Caco-2 (cell line): ENCODE measurements at regions not wholly inside any gene's neighbourhood (a gene's known extent, or its start where the extent isn't known, plus 50 kb on each side); places are given as distances from the start of the nearest gene placed in this dataset.
A peak's percentile ranks its signal among the peaks of the same experiment; 100 is the strongest.

Experiments used
- BruUV-seq: library from RNA; stranded (reverse); fragments of 400-500 nt; replicated peaks from 2 replicates; lab custom pipeline; 2021; lab: Mats Ljungman, UMichigan
- CTCF ChIA-PET: fragments of 300-600 bp; sonication (Branson Sonifier 250); formaldehyde crosslinking; loops from one replicate; lab custom pipeline; 2022; ENCODE audit warnings: antibody characterized with exemption; lab: Charles Lee
- POLR2A ChIA-PET: fragments of 300-600 bp; sonication (Branson Sonifier 250); formaldehyde crosslinking; loops from one replicate; lab custom pipeline; 2022; ENCODE audit warnings: antibody characterized with exemption; lab: Charles Lee
- DNase-seq, 2 experiments: peaks; one replicate each; pipeline versions ENCODE4 v3.0.0 to v3.0.0-alpha.2; 2020 to 2022
- H3K27me3 ChIP-seq: replicated peaks from 2 replicates; pipeline ENCODE4 v1.6.0; 2011; ENCODE audit warnings: low read length; ENCODE audit not compliant: control insufficient read depth, insufficient read depth
- H3K36me3 ChIP-seq: 2 replicates; pipeline ENCODE4 v1.5.1; 2011; ENCODE audit warnings: low read length; ENCODE audit not compliant: control insufficient read depth, insufficient read depth
- H3K4me1 ChIP-seq: fragments of 250-450 bp; sonication (Bioruptor Pico); 2 replicates; pipeline ENCODE4 v1.5.1; 2020; ENCODE audit warnings: mild to moderate bottlenecking
- H3K4me3 ChIP-seq: 2 replicates; pipeline ENCODE4 v1.5.1; 2011; ENCODE audit warnings: low read depth, mild to moderate bottlenecking, control low read depth, low read length
- H3K9me3 ChIP-seq: fragments of 250-450 bp; sonication (Bioruptor Pico); 2 replicates; pipeline ENCODE4 v1.5.1; 2020; ENCODE audit warnings: mild to moderate bottlenecking, moderate library complexity
- H3K27ac Mint-ChIP-seq: one replicate; pipeline ENCODE4 v1.8.0; 2022; ENCODE audit warnings: mixed read lengths; ENCODE audit not compliant: unreplicated experiment
- H3K27me3 Mint-ChIP-seq: one replicate; pipeline ENCODE4 v1.8.0; 2022; ENCODE audit warnings: mixed read lengths; ENCODE audit not compliant: insufficient read depth, unreplicated experiment
- H3K36me3 Mint-ChIP-seq: one replicate; pipeline ENCODE4 v1.8.0; 2022; ENCODE audit warnings: mild to moderate bottlenecking, mixed read lengths; ENCODE audit not compliant: insufficient read depth, unreplicated experiment
- H3K4me1 Mint-ChIP-seq: one replicate; pipeline ENCODE4 v1.8.0; 2022; ENCODE audit warnings: low read depth, mixed read lengths; ENCODE audit not compliant: unreplicated experiment
- H3K4me3 Mint-ChIP-seq: one replicate; pipeline ENCODE4 v1.8.0; 2022; ENCODE audit warnings: mild to moderate bottlenecking, moderate library complexity, mixed read lengths; ENCODE audit not compliant: unreplicated experiment
- H3K9me3 Mint-ChIP-seq: one replicate; pipeline ENCODE4 v1.8.0; 2022; ENCODE audit warnings: mixed read lengths; ENCODE audit not compliant: unreplicated experiment
- intact Hi-C: fragments of 100-400 bp; cut with micrococcal nuclease; formaldehyde crosslinking; loops from one replicate; pipeline ENCODE4 v1.10.0; 2022; ENCODE audit not compliant: unreplicated experiment
- TF ChIP-seq, protein P1 (sequence below), 2 experiments: fragments of 200-600 bp in 1 of 2; IDR thresholded peaks; 1 replicate in 1 of 2; 2 replicates in 1 of 2; pipeline versions ENCODE4 v1.5.1 to v1.8.0; 2011 to 2022; ENCODE audit warnings: antibody characterized with exemption in 1 of 2, control low read depth in 1 of 2, inconsistent platforms in 1 of 2, low read depth in 1 of 2, low read length in 1 of 2, mild to moderate bottlenecking in 1 of 2, moderate library complexity in 1 of 2; ENCODE audit not compliant: insufficient read depth in 1 of 2, severe bottlenecking in 1 of 2, unreplicated experiment in 1 of 2

DNA sequence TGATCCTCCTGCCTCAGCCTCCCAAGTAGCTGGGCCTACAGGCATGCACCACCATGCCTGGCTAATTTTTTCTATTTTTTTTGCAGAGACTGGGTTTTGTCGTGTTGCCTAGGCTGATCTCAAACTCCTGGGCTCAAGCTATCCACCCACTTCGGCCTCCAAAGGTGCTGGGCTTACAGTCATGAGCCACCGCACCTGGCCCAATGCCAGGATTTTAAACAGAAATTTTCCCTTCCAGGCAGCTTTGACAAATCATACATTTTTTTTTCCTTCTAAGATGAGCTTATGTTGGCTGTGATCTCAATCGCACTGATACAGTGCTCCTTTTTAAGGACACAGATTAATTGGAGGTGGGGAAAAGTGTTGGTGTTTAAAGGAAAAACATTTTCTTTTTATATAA lies 73.2 kb upstream of the CD2AP start:
- intact Hi-C loops = no loop called here
- ChIA-PET CTCF (no interaction called here), POLR2A (no interaction called here)
- no peak for DNase-seq
- no peak overlapping the region for H3K27ac Mint-ChIP-seq
- H3K9me3 Mint-ChIP-seq = no peaks in the 10 kb centered on the region
- Histone ChIP-seq H3K4me3 (no peak overlapping the region), H3K36me3 (no peaks in the 10 kb centered on the region), H3K4me1 (peaks cover 46% of the 10 kb centered on the region), H3K9me3 (no peaks in the 10 kb centered on the region), H3K27me3 (no peaks in the 10 kb centered on the region)
- TF ChIP-seq, protein P1, sequence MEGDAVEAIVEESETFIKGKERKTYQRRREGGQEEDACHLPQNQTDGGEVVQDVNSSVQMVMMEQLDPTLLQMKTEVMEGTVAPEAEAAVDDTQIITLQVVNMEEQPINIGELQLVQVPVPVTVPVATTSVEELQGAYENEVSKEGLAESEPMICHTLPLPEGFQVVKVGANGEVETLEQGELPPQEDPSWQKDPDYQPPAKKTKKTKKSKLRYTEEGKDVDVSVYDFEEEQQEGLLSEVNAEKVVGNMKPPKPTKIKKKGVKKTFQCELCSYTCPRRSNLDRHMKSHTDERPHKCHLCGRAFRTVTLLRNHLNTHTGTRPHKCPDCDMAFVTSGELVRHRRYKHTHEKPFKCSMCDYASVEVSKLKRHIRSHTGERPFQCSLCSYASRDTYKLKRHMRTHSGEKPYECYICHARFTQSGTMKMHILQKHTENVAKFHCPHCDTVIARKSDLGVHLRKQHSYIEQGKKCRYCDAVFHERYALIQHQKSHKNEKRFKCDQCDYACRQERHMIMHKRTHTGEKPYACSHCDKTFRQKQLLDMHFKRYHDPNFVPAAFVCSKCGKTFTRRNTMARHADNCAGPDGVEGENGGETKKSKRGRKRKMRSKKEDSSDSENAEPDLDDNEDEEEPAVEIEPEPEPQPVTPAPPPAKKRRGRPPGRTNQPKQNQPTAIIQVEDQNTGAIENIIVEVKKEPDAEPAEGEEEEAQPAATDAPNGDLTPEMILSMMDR (IDR thresholded peaks at IDR 0.05; ENCODE audit: insufficient read depth in 1 of 2, low read depth in 1 of 2, low read length in 1 of 2, severe bottlenecking in 1 of 2, unreplicated experiment in 1 of 2) = no peak
- no TSS peak for BruUV-seq
- no peak overlapping the region for H3K4me3 Mint-ChIP-seq
- H3K27me3 Mint-ChIP-seq = no peaks in the 10 kb centered on the region
- H3K4me1 Mint-ChIP-seq = peaks cover 12% of the 10 kb centered on the region
- no peaks in the 10 kb centered on the region for H3K36me3 Mint-ChIP-seq

DNA sequence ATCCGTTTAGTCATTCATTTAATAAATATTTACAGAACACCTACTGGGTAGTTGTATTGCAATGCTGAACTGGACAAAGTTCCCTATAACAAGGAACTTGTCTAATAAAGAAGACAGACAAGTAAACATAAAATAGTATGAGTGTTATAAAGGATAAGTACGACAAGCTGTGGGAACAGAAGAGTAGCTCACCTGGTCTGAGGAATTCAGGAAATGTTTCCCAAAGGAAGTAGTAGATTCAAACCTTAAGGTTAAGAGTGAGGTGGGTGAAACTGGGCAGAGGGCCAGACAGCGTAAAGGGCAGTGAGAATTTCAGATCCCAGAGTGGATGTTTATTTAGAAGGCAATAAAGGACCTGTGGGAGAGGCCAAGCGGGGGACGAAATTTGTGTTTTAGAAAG lies 72.3 kb upstream of the CD2AP start:
- Histone ChIP-seq H3K27me3 (no peaks in the 10 kb centered on the region), H3K9me3 (no peaks in the 10 kb centered on the region), H3K4me3 (no peak overlapping the region), H3K4me1 (peaks cover 46% of the 10 kb centered on the region), H3K36me3 (no peaks in the 10 kb centered on the region)
- Mint-ChIP-seq H3K27me3 (no peaks in the 10 kb centered on the region), H3K4me3 (peak overlapping the region; percentile 3), H3K36me3 (no peaks in the 10 kb centered on the region), H3K9me3 (no peaks in the 10 kb centered on the region), H3K4me1 (peaks cover 12% of the 10 kb centered on the region), H3K27ac (peak overlapping the region; percentile 19)
- DNase-seq = peak in 1 of 2 experiments; percentile 54
- TF ChIP-seq, protein P1 (IDR thresholded peaks at IDR 0.05; ENCODE audit: insufficient read depth in 1 of 2, low read depth in 1 of 2, low read length in 1 of 2, severe bottlenecking in 1 of 2, unreplicated experiment in 1 of 2) = no peak
- no TSS peak for BruUV-seq
- intact Hi-C loops = loop anchor here (5.0 kb wide), 1 partner anchor 308 kb away; no protein-coding TSS in a partner anchor
- POLR2A ChIA-PET = interaction anchor here (0.5 to 0.6 kb wide), 2 partner anchors 73 to 1296 kb away, joined by 4 to 5 read pairs; no protein-coding TSS in a partner anchor
- CTCF ChIA-PET = no interaction called here

DNA sequence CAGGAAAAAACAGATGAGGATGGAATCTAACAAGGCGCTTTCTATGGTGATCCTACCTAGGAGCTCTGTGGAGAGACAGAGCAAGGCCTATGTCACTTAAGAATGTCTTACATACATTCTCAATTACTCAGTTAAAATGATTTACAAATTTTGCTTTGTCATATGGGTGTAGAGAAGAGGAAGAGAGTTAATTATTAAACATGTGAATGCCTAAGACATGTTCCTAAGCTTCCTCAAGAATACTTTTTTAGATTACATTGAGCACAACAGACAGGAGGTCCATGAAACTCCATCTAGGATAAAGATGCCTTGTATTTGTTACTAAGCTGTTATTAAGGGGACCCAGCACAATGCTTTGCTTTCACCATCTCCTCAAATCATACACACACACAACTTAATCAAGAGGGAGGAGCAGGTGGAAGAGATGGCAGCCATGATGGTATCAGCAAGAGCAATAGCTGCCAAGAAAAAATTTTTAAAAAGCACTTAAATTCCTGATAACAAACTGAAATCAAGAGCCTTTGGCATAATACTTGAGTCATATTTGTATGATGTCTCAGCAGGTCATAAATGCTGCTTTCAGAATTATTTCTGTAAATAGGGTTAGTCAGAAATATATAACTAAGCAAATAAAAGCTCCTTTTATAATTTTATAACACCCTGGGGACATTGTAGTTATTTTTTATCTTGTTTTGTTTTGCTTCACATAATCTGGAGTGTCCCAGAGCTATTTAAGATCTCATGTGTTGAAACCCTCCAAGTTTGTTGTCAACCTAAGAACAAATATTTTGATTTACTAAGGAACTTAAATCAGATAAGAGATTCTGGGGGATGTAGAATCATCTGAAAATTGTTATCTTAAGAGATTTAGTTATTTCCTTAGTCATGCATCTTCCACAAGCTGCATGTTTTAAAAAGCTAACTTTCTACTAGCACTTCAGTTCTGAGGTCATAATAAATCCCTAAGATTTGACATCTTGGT lies 70.0 kb upstream of the CD2AP start:
- H3K4me3 Mint-ChIP-seq = no peak overlapping the region
- peaks cover 12% of the 10 kb centered on the region for H3K4me1 Mint-ChIP-seq
- no peaks in the 10 kb centered on the region for H3K27me3 ChIP-seq
- H3K36me3 Mint-ChIP-seq = no peaks in the 10 kb centered on the region
- peaks cover 46% of the 10 kb centered on the region for H3K4me1 ChIP-seq
- no peak overlapping the region for H3K4me3 ChIP-seq
- H3K27me3 Mint-ChIP-seq = no peaks in the 10 kb centered on the region
- H3K27ac Mint-ChIP-seq = peak overlapping the region; percentile 74
- no peaks in the 10 kb centered on the region for H3K9me3 ChIP-seq
- intact Hi-C loops = loop anchor here (5.0 kb wide), 1 partner anchor 310 kb away; no protein-coding TSS in a partner anchor
- POLR2A ChIA-PET = interaction anchor here (1.4 kb wide), 1 partner anchor 70 kb away, joined by 9 read pairs; the partner anchor contains the start of gene CD2AP
- H3K36me3 ChIP-seq = no peaks in the 10 kb centered on the region
- CTCF ChIA-PET = no interaction called here
- TF ChIP-seq, protein P1 (IDR thresholded peaks at IDR 0.05; ENCODE audit: insufficient read depth in 1 of 2, low read depth in 1 of 2, low read length in 1 of 2, severe bottlenecking in 1 of 2, unreplicated experiment in 1 of 2) = no peak
- no peaks in the 10 kb centered on the region for H3K9me3 Mint-ChIP-seq
- BruUV-seq = no TSS peak
- DNase-seq = no peak
